Lower leg skin (tissue), 3 donors: ENCODE measurements at regions not wholly inside any gene's neighbourhood (a gene's known extent, or its start where the extent isn't known, plus 50 kb on each side); places are given as distances from the start of the nearest gene placed in this dataset.

Experiments
- POLR2A ChIP-seq, 2 donors: fragments of 450-650 bp; IDR thresholded peaks; one replicate each; pipeline ENCODE4 v1.6.1; 2016 to 2017; ENCODE audit warnings: antibody characterized with exemption in 2 of 2, mild to moderate bottlenecking in 1 of 2, moderate library complexity in 1 of 2
- TF ChIP-seq, protein P1 (sequence below), 3 donors: fragments of 450-650 bp; IDR thresholded peaks; one replicate each; pipeline ENCODE4 v1.5.1; 2016; ENCODE audit warnings: antibody characterized with exemption in 3 of 3, mild to moderate bottlenecking in 3 of 3, moderate library complexity in 2 of 3

DNA sequence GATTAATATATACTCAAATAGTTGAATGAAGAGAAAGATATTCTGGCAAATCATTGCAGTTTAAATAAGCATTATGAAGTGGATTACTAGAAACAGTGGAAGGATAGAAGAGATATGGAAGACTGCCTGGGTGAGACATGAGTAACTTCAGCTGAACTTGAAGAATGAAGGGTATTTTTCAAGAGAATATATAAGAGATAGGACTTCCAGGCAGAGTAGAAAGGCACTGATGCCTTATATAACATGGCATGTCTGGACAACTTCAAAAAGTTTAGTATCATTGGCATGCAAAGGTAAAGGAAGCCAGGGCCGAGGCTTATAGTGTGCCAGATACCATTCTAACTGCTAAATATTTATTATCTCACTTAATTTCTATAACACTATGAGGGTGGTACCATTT is 126.5 kb upstream of the SLC7A14 start:
- no peak for TF ChIP-seq POLR2A (IDR thresholded peaks at IDR 0.05)
- TF ChIP-seq, protein P1, sequence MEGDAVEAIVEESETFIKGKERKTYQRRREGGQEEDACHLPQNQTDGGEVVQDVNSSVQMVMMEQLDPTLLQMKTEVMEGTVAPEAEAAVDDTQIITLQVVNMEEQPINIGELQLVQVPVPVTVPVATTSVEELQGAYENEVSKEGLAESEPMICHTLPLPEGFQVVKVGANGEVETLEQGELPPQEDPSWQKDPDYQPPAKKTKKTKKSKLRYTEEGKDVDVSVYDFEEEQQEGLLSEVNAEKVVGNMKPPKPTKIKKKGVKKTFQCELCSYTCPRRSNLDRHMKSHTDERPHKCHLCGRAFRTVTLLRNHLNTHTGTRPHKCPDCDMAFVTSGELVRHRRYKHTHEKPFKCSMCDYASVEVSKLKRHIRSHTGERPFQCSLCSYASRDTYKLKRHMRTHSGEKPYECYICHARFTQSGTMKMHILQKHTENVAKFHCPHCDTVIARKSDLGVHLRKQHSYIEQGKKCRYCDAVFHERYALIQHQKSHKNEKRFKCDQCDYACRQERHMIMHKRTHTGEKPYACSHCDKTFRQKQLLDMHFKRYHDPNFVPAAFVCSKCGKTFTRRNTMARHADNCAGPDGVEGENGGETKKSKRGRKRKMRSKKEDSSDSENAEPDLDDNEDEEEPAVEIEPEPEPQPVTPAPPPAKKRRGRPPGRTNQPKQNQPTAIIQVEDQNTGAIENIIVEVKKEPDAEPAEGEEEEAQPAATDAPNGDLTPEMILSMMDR (IDR thresholded peaks at IDR 0.05), result no peak
